A549 (cell line): ENCODE measurements at regions not wholly inside any gene's neighbourhood (a gene's known extent, or its start where the extent isn't known, plus 50 kb on each side); places are given as distances from the start of the nearest gene placed in this dataset.

Experiments used
- ATAC-seq, 2 experiments: fragments of 200-7000 bp in 1 of 2; fragments of >200 bp in 1 of 2; cut with Nextera tagmentation in 1 of 2; cut with Tn5 transposase in 1 of 2; 3 replicates each; pipeline versions ENCODE4 v1.8.0 to v1.9.1; 2018 to 2020; ENCODE audit warnings: mild to moderate bottlenecking in 1 of 2, moderate library complexity in 1 of 2
- CTCF ChIA-PET: fragments of 300-600 bp; sonication (Branson Sonifier 250); formaldehyde crosslinking; extraction: SDS; loops from one replicate; lab custom pipeline; 2021; ENCODE audit warnings: antibody characterized with exemption, inconsistent platforms; lab: Yijun Ruan, JAX
- POLR2A ChIA-PET: fragments of 350-600 bp; formaldehyde crosslinking; extraction: SDS; loops from one replicate; lab custom pipeline; 2021; ENCODE audit warnings: antibody characterized with exemption, inconsistent platforms; lab: Yijun Ruan, JAX
- DNase-seq, 2 experiments: peaks; one replicate each; pipeline versions ENCODE4 v3.0.0 to v3.0.0-alpha.2; 2011 to 2016; ENCODE audit warnings: low read depth in 1 of 2, low spot score in 1 of 2
- FAIRE-seq: peaks from 2 replicates; lab custom pipeline; 2011; peaks lifted over from hg19 to GRCh38; lab: Jason Lieb, UNC
- H3K27ac ChIP-seq, 2 experiments: fragments of >200 bp; sonication (Bioruptor Twin); formaldehyde crosslinking; 3 replicates each; pipeline ENCODE4 v1.5.1; 2016 to 2017
- H3K4me1 ChIP-seq: fragments of >200 bp; sonication (Bioruptor Twin); formaldehyde crosslinking; 3 replicates; pipeline ENCODE4 v1.6.1; 2016
- H3K4me2 ChIP-seq: fragments of >200 bp; sonication (Bioruptor Twin); formaldehyde crosslinking; 3 replicates; pipeline ENCODE4 v1.6.1; 2016
- H3K4me3 ChIP-seq: fragments of >200 bp; sonication (Bioruptor Twin); formaldehyde crosslinking; 3 replicates; pipeline ENCODE4 v1.5.1; 2016
- H3K9me3 ChIP-seq: fragments of >200 bp; sonication (Bioruptor Twin); formaldehyde crosslinking; 3 replicates; pipeline ENCODE4 v1.6.1; 2016
- ATOH8 ChIP-seq: fragments of 250-450 bp; sonication (Bioruptor Pico); IDR thresholded peaks from 2 replicates; pipeline ENCODE4 v1.5.0; 2020; ENCODE audit warnings: low read depth, mild to moderate bottlenecking, moderate library complexity
- BHLHE40 ChIP-seq: IDR thresholded peaks from 2 replicates; pipeline ENCODE4 v1.6.1; 2012; ENCODE audit warnings: low read depth, low read length, inconsistent platforms
- CEBPB ChIP-seq, 2 experiments: fragments of >200 bp in 1 of 2; sonication (Bioruptor Twin) in 1 of 2; formaldehyde crosslinking in 1 of 2; IDR thresholded peaks; 2 replicates each; pipeline ENCODE4 v1.6.1; 2012 to 2016
- CHD2 ChIP-seq: fragments of 150-350 bp; IDR thresholded peaks from 2 replicates; pipeline ENCODE4 v1.6.1; 2014; ENCODE audit warnings: low read length; ENCODE audit not compliant: partially characterized antibody
- EP300 ChIP-seq, 2 experiments: fragments of >200 bp; sonication (Bioruptor Twin); formaldehyde crosslinking; IDR thresholded peaks; 2 replicates in 1 of 2; 3 replicates in 1 of 2; pipeline ENCODE4 v1.6.1; 2016 to 2017
- FOSL2 ChIP-seq, 2 experiments: fragments of 450-650 bp in 1 of 2; fragments of >200 bp in 1 of 2; sonication (Bioruptor Twin) in 1 of 2; formaldehyde crosslinking; IDR thresholded peaks; 2 replicates each; pipeline versions ENCODE4 v1.5.0 to v1.6.1; 2016 to 2020; ENCODE audit warnings: mild to moderate bottlenecking in 1 of 2, moderate library complexity in 1 of 2
- FOXS1 ChIP-seq: fragments of 250-450 bp; sonication (Bioruptor Pico); IDR thresholded peaks from 2 replicates; pipeline ENCODE4 v1.5.0; 2020; ENCODE audit warnings: mild to moderate bottlenecking, moderate library complexity
- GATA3 ChIP-seq: IDR thresholded peaks from 2 replicates; pipeline ENCODE4 v1.6.1; 2012; ENCODE audit warnings: borderline replicate concordance
- HDAC2 ChIP-seq: fragments of 200-600 bp; sonication (generic); IDR thresholded peaks from 2 replicates; pipeline ENCODE4 v1.6.1; 2016
- JUN ChIP-seq, 2 experiments: fragments of >200 bp; sonication (Bioruptor Twin); formaldehyde crosslinking; IDR thresholded peaks; 2 replicates in 1 of 2; 3 replicates in 1 of 2; pipeline ENCODE4 v1.6.1; 2016 to 2017
- JUNB ChIP-seq: fragments of >200 bp; sonication (Bioruptor Twin); formaldehyde crosslinking; IDR thresholded peaks from 2 replicates; pipeline ENCODE4 v1.6.1; 2016
- KDM5A ChIP-seq: fragments of 200-600 bp; sonication (generic); IDR thresholded peaks from 2 replicates; pipeline ENCODE4 v1.6.1; 2016; ENCODE audit warnings: antibody characterized with exemption, mild to moderate bottlenecking
- MAZ ChIP-seq: fragments of 150-350 bp; IDR thresholded peaks from 2 replicates; pipeline ENCODE4 v1.6.1; 2014; ENCODE audit warnings: antibody characterized with exemption, low read depth, low read length, borderline replicate concordance
- NR3C1 ChIP-seq: fragments of >200 bp; sonication (Bioruptor Twin); formaldehyde crosslinking; IDR thresholded peaks from 3 replicates; pipeline ENCODE4 v1.6.1; 2017
- PHF8 ChIP-seq: fragments of 200-600 bp; sonication (generic); IDR thresholded peaks from 2 replicates; pipeline ENCODE4 v1.6.1; 2016; ENCODE audit warnings: low read depth, mild to moderate bottlenecking, antibody characterized with exemption, moderate library complexity, borderline replicate concordance
- RAD21 ChIP-seq, 2 experiments: fragments of >200 bp in 1 of 2; sonication (Bioruptor Twin) in 1 of 2; formaldehyde crosslinking in 1 of 2; IDR thresholded peaks in 1 of 2; conservative IDR thresholded peaks in 1 of 2; 2 replicates in 1 of 2; 3 replicates in 1 of 2; pipeline ENCODE4 v1.6.1; 2012 to 2018; ENCODE audit warnings: inconsistent platforms in 1 of 2
- RCOR1 ChIP-seq: fragments of 150-350 bp; IDR thresholded peaks from 2 replicates; pipeline ENCODE4 v1.6.1; 2014; ENCODE audit warnings: antibody characterized with exemption, low read length, low read depth
- TFCP2L1 ChIP-seq: fragments of 250-450 bp; sonication (Bioruptor Pico); IDR thresholded peaks from 2 replicates; pipeline ENCODE4 v1.5.0; 2021; ENCODE audit warnings: mild to moderate bottlenecking
- ZFP36 ChIP-seq: fragments of 450-650 bp; IDR thresholded peaks from 2 replicates; pipeline ENCODE4 v1.6.1; 2014; ENCODE audit warnings: borderline replicate concordance; ENCODE audit not compliant: partially characterized antibody
- ZSCAN20 ChIP-seq: fragments of 250-450 bp; sonication (Bioruptor Pico); IDR thresholded peaks from 2 replicates; pipeline ENCODE4 v1.8.0; 2022; ENCODE audit warnings: mild to moderate bottlenecking, moderate library complexity
- WGBS: methylation state at CpG from one replicate; pipeline ENCODE4 v1.1.6; 2017; ENCODE audit errors: missing lambda C conversion rate; 5-methylcytosine and 5-hydroxymethylcytosine counted together
- TF ChIP-seq, protein P1 (sequence below): IDR thresholded peaks from 2 replicates; pipeline ENCODE4 v1.6.1; 2012
- TF ChIP-seq, protein P2 (sequence below): fragments of >200 bp; sonication (Bioruptor Twin); formaldehyde crosslinking; IDR thresholded peaks from 3 replicates; pipeline ENCODE4 v1.5.1; 2016
- TF ChIP-seq, protein P3 (sequence below): fragments of 200-600 bp; sonication (generic); IDR thresholded peaks from 2 replicates; pipeline ENCODE4 v1.6.1; 2016; ENCODE audit warnings: antibody characterized with exemption, mild to moderate bottlenecking, moderate library complexity
- TF ChIP-seq, protein P4 (sequence below): fragments of 250-450 bp; sonication (Bioruptor Pico); IDR thresholded peaks from 2 replicates; pipeline ENCODE4 v1.5.0; 2021; ENCODE audit warnings: mild to moderate bottlenecking, moderate library complexity, borderline replicate concordance
- TF ChIP-seq, protein P5 (sequence below): fragments of >200 bp; sonication (Bioruptor Twin); formaldehyde crosslinking; IDR thresholded peaks from 2 replicates; pipeline ENCODE4 v1.6.1; 2016

- peak overlapping the region; percentile 69 for H3K4me2 ChIP-seq
- TF ChIP-seq GATA3 (peak; percentile 76; the same call in 1 of the 2 replicates), CEBPB (IDR thresholded peaks at IDR 0.05) (peak in 1 of 2 experiments; percentile 81; a peak in 2 of 4 replicates), BHLHE40 (no peak), MAZ (no peak), FOSL2 (IDR thresholded peaks at IDR 0.05) (peak; percentile 66), FOSL2 (CRISPR knock-in tag; IDR thresholded peaks at IDR 0.05) (peak; percentile 92), ATOH8 (peak; percentile 66; the same call in 1 of the 2 replicates), JUNB (peak; percentile 93), EP300 (IDR thresholded peaks at IDR 0.05) (peak; percentile 51 to 60; a peak in 3 of 5 replicates), JUN (IDR thresholded peaks at IDR 0.05) (peak; percentile 47 to 50; a peak in 2 of 5 replicates), RAD21 (conservative IDR thresholded peaks at IDR 0.05 in 1 of 2, IDR thresholded peaks at IDR 0.05 in 1 of 2) (peak in 1 of 2 experiments; percentile 26; a peak in 3 of 5 replicates)
- TF ChIP-seq, protein P1, sequence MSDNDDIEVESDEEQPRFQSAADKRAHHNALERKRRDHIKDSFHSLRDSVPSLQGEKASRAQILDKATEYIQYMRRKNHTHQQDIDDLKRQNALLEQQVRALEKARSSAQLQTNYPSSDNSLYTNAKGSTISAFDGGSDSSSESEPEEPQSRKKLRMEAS = peak; percentile 65; the same call in 1 of the 2 replicates
- TF ChIP-seq, protein P2, sequence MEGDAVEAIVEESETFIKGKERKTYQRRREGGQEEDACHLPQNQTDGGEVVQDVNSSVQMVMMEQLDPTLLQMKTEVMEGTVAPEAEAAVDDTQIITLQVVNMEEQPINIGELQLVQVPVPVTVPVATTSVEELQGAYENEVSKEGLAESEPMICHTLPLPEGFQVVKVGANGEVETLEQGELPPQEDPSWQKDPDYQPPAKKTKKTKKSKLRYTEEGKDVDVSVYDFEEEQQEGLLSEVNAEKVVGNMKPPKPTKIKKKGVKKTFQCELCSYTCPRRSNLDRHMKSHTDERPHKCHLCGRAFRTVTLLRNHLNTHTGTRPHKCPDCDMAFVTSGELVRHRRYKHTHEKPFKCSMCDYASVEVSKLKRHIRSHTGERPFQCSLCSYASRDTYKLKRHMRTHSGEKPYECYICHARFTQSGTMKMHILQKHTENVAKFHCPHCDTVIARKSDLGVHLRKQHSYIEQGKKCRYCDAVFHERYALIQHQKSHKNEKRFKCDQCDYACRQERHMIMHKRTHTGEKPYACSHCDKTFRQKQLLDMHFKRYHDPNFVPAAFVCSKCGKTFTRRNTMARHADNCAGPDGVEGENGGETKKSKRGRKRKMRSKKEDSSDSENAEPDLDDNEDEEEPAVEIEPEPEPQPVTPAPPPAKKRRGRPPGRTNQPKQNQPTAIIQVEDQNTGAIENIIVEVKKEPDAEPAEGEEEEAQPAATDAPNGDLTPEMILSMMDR = no peak
- TF ChIP-seq, protein P3, sequence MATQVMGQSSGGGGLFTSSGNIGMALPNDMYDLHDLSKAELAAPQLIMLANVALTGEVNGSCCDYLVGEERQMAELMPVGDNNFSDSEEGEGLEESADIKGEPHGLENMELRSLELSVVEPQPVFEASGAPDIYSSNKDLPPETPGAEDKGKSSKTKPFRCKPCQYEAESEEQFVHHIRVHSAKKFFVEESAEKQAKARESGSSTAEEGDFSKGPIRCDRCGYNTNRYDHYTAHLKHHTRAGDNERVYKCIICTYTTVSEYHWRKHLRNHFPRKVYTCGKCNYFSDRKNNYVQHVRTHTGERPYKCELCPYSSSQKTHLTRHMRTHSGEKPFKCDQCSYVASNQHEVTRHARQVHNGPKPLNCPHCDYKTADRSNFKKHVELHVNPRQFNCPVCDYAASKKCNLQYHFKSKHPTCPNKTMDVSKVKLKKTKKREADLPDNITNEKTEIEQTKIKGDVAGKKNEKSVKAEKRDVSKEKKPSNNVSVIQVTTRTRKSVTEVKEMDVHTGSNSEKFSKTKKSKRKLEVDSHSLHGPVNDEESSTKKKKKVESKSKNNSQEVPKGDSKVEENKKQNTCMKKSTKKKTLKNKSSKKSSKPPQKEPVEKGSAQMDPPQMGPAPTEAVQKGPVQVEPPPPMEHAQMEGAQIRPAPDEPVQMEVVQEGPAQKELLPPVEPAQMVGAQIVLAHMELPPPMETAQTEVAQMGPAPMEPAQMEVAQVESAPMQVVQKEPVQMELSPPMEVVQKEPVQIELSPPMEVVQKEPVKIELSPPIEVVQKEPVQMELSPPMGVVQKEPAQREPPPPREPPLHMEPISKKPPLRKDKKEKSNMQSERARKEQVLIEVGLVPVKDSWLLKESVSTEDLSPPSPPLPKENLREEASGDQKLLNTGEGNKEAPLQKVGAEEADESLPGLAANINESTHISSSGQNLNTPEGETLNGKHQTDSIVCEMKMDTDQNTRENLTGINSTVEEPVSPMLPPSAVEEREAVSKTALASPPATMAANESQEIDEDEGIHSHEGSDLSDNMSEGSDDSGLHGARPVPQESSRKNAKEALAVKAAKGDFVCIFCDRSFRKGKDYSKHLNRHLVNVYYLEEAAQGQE = no peak
- H3K27ac ChIP-seq = peak overlapping the region; percentile 84 to 95
- H3K4me1 ChIP-seq = peaks cover 39% of the 10 kb centered on the region
- POLR2A ChIA-PET = interaction anchor here (1.5 to 1.7 kb wide), 3 partner anchors 9 to 342 kb away, joined by 3 to 11 read pairs (median 6); partner anchors contain the start of gene TNRC6C
- DNase-seq = peak in 1 of 2 experiments; percentile 81
- peak; percentile 83 to 92 for ATAC-seq
- peak; percentile 88 for FAIRE-seq
- H3K9me3 ChIP-seq = peaks cover 21% of the 10 kb centered on the region
- no peak overlapping the region for H3K4me3 ChIP-seq
- 0% methylated on average over 3 of the region's 3 CpGs for WGBS
- CTCF ChIA-PET = interaction anchor here (3.0 kb wide), 1 partner anchor 73 kb away, joined by 13 read pairs; no protein-coding TSS in a partner anchor
Measured at GRCh38 chr17:77616254-77616731, 342.2 kb upstream of the TNRC6C start.

- FAIRE-seq = no peak
- H3K9me3 ChIP-seq = peaks cover 21% of the 10 kb centered on the region
- ChIA-PET CTCF (interaction anchor here (1.1 to 3.0 kb wide), 2 partner anchors 19 to 74 kb away, joined by 3 to 13 read pairs; no protein-coding TSS in a partner anchor), POLR2A (no interaction called here)
- 0 out of 3 replicates have a peak overlapping the region, but pooled peaks have one; percentile 69 for H3K4me2 ChIP-seq
- peaks cover 45% of the 10 kb centered on the region for H3K4me1 ChIP-seq
- no peak for DNase-seq
- peak overlapping the region; percentile 84 to 95 for H3K27ac ChIP-seq
- no peak overlapping the region for H3K4me3 ChIP-seq
- TF ChIP-seq RCOR1 (no peak), TFCP2L1 (CRISPR knock-in tag) (no peak), MAZ (no peak), ZFP36 (no peak), HDAC2 (no peak), ZSCAN20 (CRISPR knock-in tag) (no peak), RAD21 (conservative IDR thresholded peaks at IDR 0.05 in 1 of 2, IDR thresholded peaks at IDR 0.05 in 1 of 2) (no peak), PHF8 (no peak), KDM5A (no peak), FOXS1 (CRISPR knock-in tag) (no peak), NR3C1 (no peak), CHD2 (no peak)
- TF ChIP-seq, protein P4, sequence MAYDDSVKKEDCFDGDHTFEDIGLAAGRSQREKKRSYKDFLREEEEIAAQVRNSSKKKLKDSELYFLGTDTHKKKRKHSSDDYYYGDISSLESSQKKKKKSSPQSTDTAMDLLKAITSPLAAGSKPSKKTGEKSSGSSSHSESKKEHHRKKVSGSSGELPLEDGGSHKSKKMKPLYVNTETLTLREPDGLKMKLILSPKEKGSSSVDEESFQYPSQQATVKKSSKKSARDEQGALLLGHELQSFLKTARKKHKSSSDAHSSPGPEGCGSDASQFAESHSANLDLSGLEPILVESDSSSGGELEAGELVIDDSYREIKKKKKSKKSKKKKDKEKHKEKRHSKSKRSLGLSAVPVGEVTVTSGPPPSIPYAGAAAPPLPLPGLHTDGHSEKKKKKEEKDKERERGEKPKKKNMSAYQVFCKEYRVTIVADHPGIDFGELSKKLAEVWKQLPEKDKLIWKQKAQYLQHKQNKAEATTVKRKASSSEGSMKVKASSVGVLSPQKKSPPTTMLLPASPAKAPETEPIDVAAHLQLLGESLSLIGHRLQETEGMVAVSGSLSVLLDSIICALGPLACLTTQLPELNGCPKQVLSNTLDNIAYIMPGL (CRISPR knock-in tag) = no peak
- TF ChIP-seq, protein P5, sequence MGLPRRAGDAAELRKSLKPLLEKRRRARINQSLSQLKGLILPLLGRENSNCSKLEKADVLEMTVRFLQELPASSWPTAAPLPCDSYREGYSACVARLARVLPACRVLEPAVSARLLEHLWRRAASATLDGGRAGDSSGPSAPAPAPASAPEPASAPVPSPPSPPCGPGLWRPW = no peak
- no peak for ATAC-seq
- 90% methylated on average over 8 of the region's 8 CpGs for WGBS
Measured at GRCh38 chr17:77617516-77617915, 341.0 kb upstream of the TNRC6C start.
